Testis (tissue), 2 donors: ENCODE measurements at regions not wholly inside any gene's neighbourhood (a gene's known extent, or its start where the extent isn't known, plus 50 kb on each side); places are given as distances from the start of the nearest gene placed in this dataset.

ENCODE experiments used
- DNase-seq: peaks from one replicate; pipeline ENCODE4 v3.0.0-alpha.2; 2019
- H3K27ac ChIP-seq, 2 donors: fragments of 200-600 bp; sonication (generic); one replicate each; pipeline ENCODE4 v1.5.1; 2019
- H3K27me3 ChIP-seq: fragments of 200-600 bp; sonication (generic); one replicate; pipeline ENCODE4 v1.5.1; 2019
- H3K36me3 ChIP-seq: fragments of 200-600 bp; sonication (generic); one replicate; pipeline ENCODE4 v1.5.1; 2017; ENCODE audit warnings: low read depth; ENCODE audit errors: missing control alignments
- H3K4me1 ChIP-seq: fragments of 200-600 bp; sonication (generic); one replicate; pipeline ENCODE4 v1.5.1; 2019
- H3K4me3 ChIP-seq, 2 donors: fragments of 200-600 bp; sonication (generic); one replicate each; pipeline ENCODE4 v1.5.1; 2017 to 2019
- H3K9me3 ChIP-seq: fragments of 200-600 bp; sonication (generic); one replicate; pipeline ENCODE4 v1.5.1; 2017
- CTCF ChIP-seq, 3 experiments: fragments of 450-650 bp in 2 of 3; fragments of 200-600 bp in 1 of 3; sonication (generic) in 1 of 3; IDR thresholded peaks; one replicate each; pipeline ENCODE4 v1.5.1; 2016 to 2019; ENCODE audit warnings: antibody characterized with exemption in 3 of 3, mild to moderate bottlenecking in 2 of 3, moderate library complexity in 1 of 3
- POLR2A ChIP-seq: fragments of 450-650 bp; IDR thresholded peaks from one replicate; pipeline ENCODE4 v1.6.1; 2017; ENCODE audit warnings: antibody characterized with exemption, mild to moderate bottlenecking, moderate library complexity
- WGBS, 2 donors: methylation state at CpG; one replicate each; pipeline ENCODE4 v1.1.5; 2018; 5-methylcytosine and 5-hydroxymethylcytosine counted together
- intact Hi-C: fragments of 100-400 bp; cut with DNase I; formaldehyde crosslinking; loops from one replicate; pipeline ENCODE4 v1.15.1; 2023; ENCODE audit warnings: low total_unique reads

DNA sequence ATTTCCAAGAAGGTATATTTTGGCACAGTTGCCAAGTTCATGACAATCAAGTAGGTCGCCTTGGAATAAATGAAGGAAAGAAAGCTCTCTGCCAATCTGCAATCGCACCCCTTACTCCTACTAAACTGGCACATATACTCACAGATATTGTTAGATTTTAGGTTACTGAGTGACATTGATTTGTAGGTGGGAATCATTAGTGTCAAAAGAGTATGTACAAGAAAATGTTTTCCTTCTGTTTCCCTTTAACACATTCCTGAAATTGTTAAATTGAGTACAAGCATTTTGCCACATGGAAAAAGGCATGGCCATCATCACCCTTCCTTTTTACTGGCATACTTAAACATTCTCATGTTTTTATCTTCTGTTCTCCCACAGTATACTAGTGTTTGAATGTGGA lies 2868.3 kb upstream of the PCDH20 start:
- no peak for DNase-seq
- TF ChIP-seq CTCF (IDR thresholded peaks at IDR 0.05): no peak
- Histone ChIP-seq H3K4me3 (no peak overlapping the region), H3K9me3 (no peaks in the 10 kb centered on the region), H3K4me1 (no peaks in the 10 kb centered on the region), H3K36me3 (no peaks in the 10 kb centered on the region), H3K27ac (no peak overlapping the region), H3K27me3 (no peaks in the 10 kb centered on the region)
- intact Hi-C loops: no loop called here
- 87 to 90% methylated on average over 2 of the region's 2 CpGs for WGBS, 2 donors

- H3K4me1 ChIP-seq: no peaks in the 10 kb centered on the region
- intact Hi-C loops: no loop called here
- 88 to 93% methylated on average over 5 of the region's 5 CpGs for WGBS, 2 donors
- no peaks in the 10 kb centered on the region for H3K27me3 ChIP-seq
- H3K4me3 ChIP-seq: no peak overlapping the region
- TF ChIP-seq CTCF (IDR thresholded peaks at IDR 0.05) (no peak), POLR2A (no peak)
- DNase-seq: no peak
- H3K36me3 ChIP-seq: no peaks in the 10 kb centered on the region
- H3K27ac ChIP-seq: no peak overlapping the region
- H3K9me3 ChIP-seq: no peaks in the 10 kb centered on the region
These were observed 2862.8 kb upstream of the PCDH20 start for GRCh38 chr13:64278493-64278892.

DNA sequence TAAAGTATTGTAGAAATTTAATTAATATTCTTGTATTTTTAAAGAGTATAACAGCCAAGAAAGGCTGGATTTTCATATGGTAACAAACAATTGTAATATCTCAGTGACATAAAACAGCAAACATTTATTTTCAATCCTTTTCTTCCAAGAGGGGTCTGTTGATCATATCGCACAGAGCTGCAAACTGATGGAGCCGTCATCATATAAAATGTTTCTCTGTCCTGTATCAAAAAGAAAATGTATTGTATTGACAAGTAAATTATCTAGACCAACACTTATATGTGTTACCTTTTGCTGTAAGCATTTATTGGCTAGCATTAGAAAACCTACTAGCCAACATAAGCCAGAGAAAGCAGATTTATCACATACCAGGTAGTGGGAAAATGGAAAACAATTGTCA lies 2861.4 kb upstream of the PCDH20 start:
- no peaks in the 10 kb centered on the region for H3K27me3 ChIP-seq
- H3K27ac ChIP-seq: no peak overlapping the region
- no peaks in the 10 kb centered on the region for H3K36me3 ChIP-seq
- no peak for DNase-seq
- H3K4me3 ChIP-seq: no peak overlapping the region
- WGBS, 2 donors: 89 to 97% methylated on average over 2 of the region's 2 CpGs
- intact Hi-C loops: no loop called here
- no peaks in the 10 kb centered on the region for H3K9me3 ChIP-seq
- no peaks in the 10 kb centered on the region for H3K4me1 ChIP-seq
- no peak for TF ChIP-seq CTCF (IDR thresholded peaks at IDR 0.05)

- 43 to 48% methylated on average over 2 of the region's 2 CpGs for WGBS, 2 donors
- TF ChIP-seq CTCF (IDR thresholded peaks at IDR 0.05) (no peak), POLR2A (no peak)
- H3K4me1 ChIP-seq: no peaks in the 10 kb centered on the region
These were observed 2860.6 kb upstream of the PCDH20 start for GRCh38 chr13:64276232-64276631.

DNA sequence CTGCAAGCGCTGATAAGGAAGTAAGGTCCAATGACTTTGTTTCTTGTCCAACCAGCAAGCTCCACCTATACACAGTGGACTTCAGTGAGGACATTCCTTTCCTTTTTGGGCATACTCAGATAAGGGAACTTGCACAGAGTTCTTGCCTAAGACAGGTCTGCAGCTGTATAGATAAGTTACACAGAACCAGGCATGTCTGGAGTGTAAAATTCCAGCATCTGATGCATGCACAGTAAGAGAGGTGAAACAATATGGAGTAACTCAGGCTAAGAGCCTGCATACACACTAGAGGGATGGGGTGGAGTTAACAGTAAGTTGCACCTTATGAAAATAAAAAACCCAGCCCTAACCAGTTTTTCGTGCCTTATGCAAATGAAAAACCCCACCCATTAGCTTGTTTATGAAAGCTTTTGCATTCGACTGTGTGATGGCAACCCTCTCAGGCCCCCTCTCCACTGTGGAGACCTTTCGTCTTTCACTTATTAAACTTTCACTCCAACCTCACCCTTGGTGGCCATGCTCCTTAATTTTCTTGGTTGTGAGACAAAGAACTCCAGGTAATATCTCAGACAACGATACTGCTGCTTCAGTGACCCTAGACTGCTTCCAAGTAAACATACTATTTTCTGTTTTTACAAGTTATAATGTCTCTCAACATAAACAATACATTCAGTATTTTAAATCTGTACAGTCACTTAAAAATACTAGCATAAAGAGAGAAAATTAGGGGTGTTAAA lies 2859.0 kb upstream of the PCDH20 start:
- H3K4me1 ChIP-seq: no peaks in the 10 kb centered on the region
- H3K4me3 ChIP-seq: no peak overlapping the region
- intact Hi-C loops: no loop called here
- H3K36me3 ChIP-seq: no peaks in the 10 kb centered on the region
- no peaks in the 10 kb centered on the region for H3K27me3 ChIP-seq
- whole genome bisulfite sequencing, 2 donors: 74 to 84% methylated on average over 5 of the region's 5 CpGs
- H3K27ac ChIP-seq: no peak overlapping the region
- TF ChIP-seq POLR2A (no peak), CTCF (IDR thresholded peaks at IDR 0.05) (no peak)
- H3K9me3 ChIP-seq: no peaks in the 10 kb centered on the region
- DNase-seq: no peak

More at GRCh38 chr13:64276232-64276631, 2860.6 kb upstream of the PCDH20 start:
- Histone ChIP-seq H3K9me3 (no peaks in the 10 kb centered on the region), H3K27me3 (no peaks in the 10 kb centered on the region), H3K27ac (no peak overlapping the region), H3K36me3 (no peaks in the 10 kb centered on the region), H3K4me3 (no peak overlapping the region)
- intact Hi-C loops: no loop called here
- no peak for DNase-seq
